Spleen (tissue), 11 donors: ENCODE measurements at regions not wholly inside any gene's neighbourhood (a gene's known extent, or its start where the extent isn't known, plus 50 kb on each side); places are given as distances from the start of the nearest gene placed in this dataset.

Experiments
- DNase-seq: peaks from one replicate; pipeline ENCODE4 v3.0.0-alpha.2; 2020
- H3K27ac ChIP-seq, 8 donors: fragments of 200-600 bp; sonication (generic) in 7 of 8; 1 replicate in 4 of 8; 2 replicates in 4 of 8; pipeline versions ENCODE4 v1.5.0 to v1.8.0; 2016 to 2021; ENCODE audit warnings: inconsistent platforms in 4 of 8, mild to moderate bottlenecking in 4 of 8, moderate library complexity in 1 of 8
- H3K27me3 ChIP-seq, 7 donors: fragments of 200-600 bp; sonication (generic) in 6 of 7; replicated peaks in 1 of 7; 1 replicate in 4 of 7; 2 replicates in 3 of 7; pipeline versions ENCODE4 v1.5.0 to v1.8.0; 2016 to 2021; ENCODE audit warnings: inconsistent platforms in 3 of 7, mild to moderate bottlenecking in 1 of 7
- H3K36me3 ChIP-seq, 6 donors: fragments of 200-600 bp; sonication (generic) in 5 of 6; 1 replicate in 4 of 6; 2 replicates in 2 of 6; pipeline versions ENCODE4 v1.5.0 to v1.8.0; 2016 to 2021; ENCODE audit warnings: inconsistent platforms in 2 of 6
- H3K4me1 ChIP-seq, 6 donors: fragments of 200-600 bp; sonication (generic) in 5 of 6; 1 replicate in 3 of 6; 2 replicates in 3 of 6; pipeline versions ENCODE4 v1.5.0 to v1.8.0; 2016 to 2021; ENCODE audit warnings: inconsistent platforms in 3 of 6
- H3K4me3 ChIP-seq, 8 donors: fragments of 200-600 bp; sonication (generic) in 7 of 8; 1 replicate in 4 of 8; 2 replicates in 4 of 8; pipeline versions ENCODE4 v1.5.0 to v1.8.0; 2016 to 2021; ENCODE audit warnings: inconsistent platforms in 4 of 8, mild to moderate bottlenecking in 4 of 8, moderate library complexity in 2 of 8
- H3K9me3 ChIP-seq, 8 donors: fragments of 200-600 bp; sonication (generic) in 7 of 8; 1 replicate in 4 of 8; 2 replicates in 4 of 8; pipeline versions ENCODE4 v1.5.0 to v1.8.0; 2016 to 2021; ENCODE audit warnings: inconsistent platforms in 4 of 8
- CTCF ChIP-seq, 11 experiments: fragments of 200-600 bp in 7 of 11; fragments of 450-650 bp in 4 of 11; sonication (generic) in 4 of 11; IDR thresholded peaks in 8 of 11; conservative IDR thresholded peaks in 3 of 11; 1 replicate in 7 of 11; 2 replicates in 4 of 11; pipeline versions ENCODE4 v1.4.0 to v1.8.0; 2016 to 2021; ENCODE audit warnings: antibody characterized with exemption in 11 of 11, inconsistent platforms in 4 of 11, mild to moderate bottlenecking in 1 of 11
- POLR2A ChIP-seq, 3 donors: fragments of 450-650 bp; IDR thresholded peaks; one replicate each; pipeline ENCODE4 v1.5.1; 2017; ENCODE audit warnings: antibody characterized with exemption in 3 of 3, mild to moderate bottlenecking in 1 of 3
- POLR2AphosphoS5 ChIP-seq, 3 donors: sonication (generic); formaldehyde crosslinking; IDR thresholded peaks; one replicate each; pipeline ENCODE4 v1.5.1; 2017; ENCODE audit warnings: antibody characterized with exemption in 3 of 3
- WGBS, 5 donors: extraction: QIAGEN DNeasy Blood & Tissue Kit in 3 of 5; methylation state at CpG; one replicate each; pipeline versions ENCODE4 v1.1.5 to v1.1.7; 2013 to 2018; 5-methylcytosine and 5-hydroxymethylcytosine counted together
- intact Hi-C: fragments of 100-400 bp; cut with DNase I; formaldehyde crosslinking; loops from one replicate; pipeline ENCODE4 v1.15.0; 2023; ENCODE audit warnings: low total_unique reads
- donor health status: healthy with polysubstance abuse.
- donor health status: DM: no; HTN: no; CAD: no; lungs with moderate emphysema.
- donor health status: DM: no; HTN: no; CAD: no.
- donor health status: Bipolar disorder and iron deficiency.
- donor health status: healthy.
- donor health status: DM: no; HTN: no; CAD: no.
- donor health status: DM: yes; HTN: yes; CAD: no.

- TF ChIP-seq CTCF (IDR thresholded peaks at IDR 0.05 in 8 of 11, conservative IDR thresholded peaks at IDR 0.05 in 3 of 11) (no peak), POLR2A (IDR thresholded peaks at IDR 0.05) (no peak), POLR2AphosphoS5 (IDR thresholded peaks at IDR 0.05) (no peak)
- H3K36me3 ChIP-seq = no peaks in the 10 kb centered on the region
- intact Hi-C loops = no loop called here
- H3K4me3 ChIP-seq = no peak overlapping the region
- peaks cover 0 to 4% (median 0%) of the 10 kb centered on the region in 8 donors for H3K9me3 ChIP-seq
- H3K27ac ChIP-seq = no peak overlapping the region
- H3K27me3 ChIP-seq = no peaks in the 10 kb centered on the region
- H3K4me1 ChIP-seq = no peaks in the 10 kb centered on the region
- DNase-seq = no peak
- 79 to 90% (median 84%) methylated on average over 4 of the region's 4 CpGs for WGBS, 5 donors
Measured at GRCh38 chr6:140372064-140372463, 997.6 kb upstream of the CITED2 start.

GRCh38 chr6:140370976-140371870 lies 996.8 kb upstream of the CITED2 start:
- no peak for TF ChIP-seq POLR2A (IDR thresholded peaks at IDR 0.05)
- TF ChIP-seq POLR2AphosphoS5 (IDR thresholded peaks at IDR 0.05) = no peak
- no peak for TF ChIP-seq CTCF (IDR thresholded peaks at IDR 0.05 in 8 of 11, conservative IDR thresholded peaks at IDR 0.05 in 3 of 11)
- H3K4me3 ChIP-seq = no peak overlapping the region
- intact Hi-C loops = no loop called here
- no peak for DNase-seq
- H3K9me3 ChIP-seq = peaks cover 0 to 4% (median 0%) of the 10 kb centered on the region in 8 donors
- H3K27me3 ChIP-seq = no peaks in the 10 kb centered on the region
- H3K36me3 ChIP-seq = no peaks in the 10 kb centered on the region
- no peak overlapping the region for H3K27ac ChIP-seq
- WGBS, 5 donors = 25 to 49% (median 37%) methylated on average over 2 of the region's 2 CpGs
- H3K4me1 ChIP-seq = no peaks in the 10 kb centered on the region

- H3K27ac ChIP-seq = no peak overlapping the region
- no peaks in the 10 kb centered on the region for H3K27me3 ChIP-seq
- no peak overlapping the region for H3K4me3 ChIP-seq
- intact Hi-C loops = no loop called here
- no peaks in the 10 kb centered on the region for H3K4me1 ChIP-seq
- H3K36me3 ChIP-seq = no peaks in the 10 kb centered on the region
- peaks cover 0 to 5% (median 0%) of the 10 kb centered on the region in 8 donors for H3K9me3 ChIP-seq
- TF ChIP-seq POLR2AphosphoS5 (IDR thresholded peaks at IDR 0.05) (no peak), POLR2A (IDR thresholded peaks at IDR 0.05) (no peak), CTCF (IDR thresholded peaks at IDR 0.05 in 8 of 11, conservative IDR thresholded peaks at IDR 0.05 in 3 of 11) (no peak)
- 74 to 88% (median 77%) methylated on average over 1 of the region's 1 CpG for WGBS, 5 donors
- no peak for DNase-seq
Measured at GRCh38 chr6:140370441-140370840, 996.0 kb upstream of the CITED2 start.

- Histone ChIP-seq H3K36me3 (no peaks in the 10 kb centered on the region), H3K4me1 (no peaks in the 10 kb centered on the region), H3K9me3 (peaks cover 0 to 25% (median 18%) of the 10 kb centered on the region in 8 donors), H3K27me3 (no peaks in the 10 kb centered on the region), H3K4me3 (no peak overlapping the region), H3K27ac (no peak overlapping the region)
- intact Hi-C loops = no loop called here
- no peak for DNase-seq
- TF ChIP-seq CTCF (IDR thresholded peaks at IDR 0.05 in 8 of 11, conservative IDR thresholded peaks at IDR 0.05 in 3 of 11) = no peak
- no peak for TF ChIP-seq POLR2A (IDR thresholded peaks at IDR 0.05)
- TF ChIP-seq POLR2AphosphoS5 (IDR thresholded peaks at IDR 0.05) = no peak
Measured at GRCh38 chr6:140366991-140367390, 992.5 kb upstream of the CITED2 start.
